IPS DF 6.9 (cell line): ENCODE measurements at regions not wholly inside any gene's neighbourhood (a gene's known extent, or its start where the extent isn't known, plus 50 kb on each side); places are given as distances from the start of the nearest gene placed in this dataset.

Source experiments
- DNase-seq: peaks from one replicate; pipeline ENCODE4 v3.0.0-alpha.2; 2013; ENCODE audit warnings: low read depth, low spot score
- H3K27ac ChIP-seq: one replicate; pipeline ENCODE4 v1.5.1; 2013; ENCODE audit warnings: low read length, control low read depth
- H3K27me3 ChIP-seq: 2 replicates; pipeline ENCODE4 v1.6.1; 2013; ENCODE audit warnings: mild to moderate bottlenecking, low read length; ENCODE audit not compliant: control insufficient read depth, insufficient read depth
- H3K36me3 ChIP-seq: 2 replicates; pipeline ENCODE4 v1.6.1; 2013; ENCODE audit warnings: low read length; ENCODE audit not compliant: control insufficient read depth, insufficient read depth
- H3K4me1 ChIP-seq: 2 replicates; pipeline ENCODE4 v1.6.1; 2013; ENCODE audit warnings: low read length; ENCODE audit not compliant: control insufficient read depth, insufficient read depth
- H3K4me3 ChIP-seq: 2 replicates; pipeline ENCODE4 v1.5.1; 2013; ENCODE audit warnings: mild to moderate bottlenecking, low read length
- H3K9me3 ChIP-seq: 2 replicates; pipeline ENCODE4 v1.6.1; 2013; ENCODE audit warnings: low read length, inconsistent platforms; ENCODE audit not compliant: control insufficient read depth, insufficient read depth
- WGBS: extraction: QIAGEN DNeasy Blood & Tissue Kit; methylation state at CpG from one replicate; pipeline ENCODE4 v1.1.7; 2013; ENCODE audit warnings: mixed read lengths, missing lambda C conversion rate; ENCODE audit not compliant: insufficient read length, insufficient coverage; 5-methylcytosine and 5-hydroxymethylcytosine counted together

DNA sequence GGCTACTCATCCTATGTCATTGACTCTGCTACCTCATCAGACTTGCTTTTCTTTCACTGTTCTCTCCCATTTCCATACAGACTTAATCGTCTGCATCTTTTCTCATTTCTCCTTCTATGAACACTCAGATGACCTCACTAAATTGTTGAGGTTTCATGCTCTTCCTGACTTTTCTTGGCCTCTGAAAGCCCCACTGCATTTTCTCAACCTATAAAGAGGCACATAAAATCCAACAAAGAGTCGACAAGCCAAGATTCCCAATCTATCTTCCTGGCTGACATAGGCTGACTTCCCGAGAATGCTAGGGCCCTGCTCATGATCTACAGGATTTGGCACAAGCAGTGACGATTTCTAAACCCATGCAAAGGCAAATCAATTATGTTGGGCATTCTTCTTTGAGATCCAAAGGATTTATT, 280.8 kb upstream of the DPYD start:
- DNase-seq, result no peak
- H3K4me1 ChIP-seq, result peaks cover 1% of the 10 kb centered on the region; the same call in 1 of the 2 replicates
- WGBS, result no CpG with 5 or more reads among the region's 4 CpGs
- no peak overlapping the region for H3K27ac ChIP-seq
- H3K36me3 ChIP-seq, result no peaks in the 10 kb centered on the region
- peaks cover 11% of the 10 kb centered on the region; the same call in 1 of the 2 replicates for H3K27me3 ChIP-seq
- H3K9me3 ChIP-seq, result no peaks in the 10 kb centered on the region
- H3K4me3 ChIP-seq, result no peak overlapping the region

DNA sequence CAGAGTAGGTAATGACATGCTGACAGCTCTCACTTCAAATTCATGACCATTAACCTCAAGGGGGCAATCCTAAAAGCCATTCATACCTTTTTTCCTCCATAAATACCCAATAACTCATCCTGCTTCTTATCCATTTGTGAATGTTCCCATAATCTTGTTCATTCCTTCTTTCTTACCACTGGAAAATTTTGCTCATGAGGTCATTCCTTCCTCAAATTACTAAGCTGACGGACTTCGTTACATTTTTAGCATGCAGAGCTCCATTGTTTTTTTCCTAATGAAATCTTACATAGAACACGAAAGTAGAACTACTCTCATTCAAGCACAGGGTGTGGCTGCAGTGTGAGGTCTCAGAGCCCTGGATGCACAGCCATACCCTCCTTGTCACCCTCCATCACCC, 276.5 kb upstream of the DPYD start:
- no CpG with 5 or more reads among the region's 3 CpGs for WGBS
- Histone ChIP-seq H3K9me3 (no peaks in the 10 kb centered on the region), H3K27ac (no peak overlapping the region), H3K36me3 (no peaks in the 10 kb centered on the region), H3K4me1 (no peaks in the 10 kb centered on the region), H3K4me3 (no peak overlapping the region), H3K27me3 (peaks cover 2% of the 10 kb centered on the region; the same call in 1 of the 2 replicates)
- no peak for DNase-seq

DNA sequence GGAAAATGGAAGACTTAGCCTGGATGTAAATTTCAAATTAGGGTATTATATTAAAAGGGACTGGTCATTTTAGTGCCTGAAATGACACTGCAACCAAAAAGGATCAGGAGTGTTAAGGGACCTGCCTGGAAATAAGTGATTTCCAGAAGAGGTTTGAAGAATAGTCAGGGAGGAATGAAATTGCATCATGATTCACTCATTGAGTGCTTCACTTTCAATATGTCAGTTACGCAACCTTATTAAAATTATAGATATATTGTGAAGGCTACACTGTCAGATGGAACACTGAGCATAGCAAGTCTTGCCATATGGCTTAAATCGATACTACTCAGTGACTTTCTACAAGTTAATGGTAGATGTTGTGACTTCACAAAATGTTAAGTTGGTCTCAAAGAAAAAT, 275.2 kb upstream of the DPYD start:
- Histone ChIP-seq H3K27me3 (no peaks in the 10 kb centered on the region), H3K27ac (no peak overlapping the region), H3K4me3 (no peak overlapping the region), H3K4me1 (no peaks in the 10 kb centered on the region), H3K36me3 (no peaks in the 10 kb centered on the region), H3K9me3 (no peaks in the 10 kb centered on the region)
- DNase-seq, result no peak
- WGBS, result no CpG with 5 or more reads among the region's 2 CpGs

DNA sequence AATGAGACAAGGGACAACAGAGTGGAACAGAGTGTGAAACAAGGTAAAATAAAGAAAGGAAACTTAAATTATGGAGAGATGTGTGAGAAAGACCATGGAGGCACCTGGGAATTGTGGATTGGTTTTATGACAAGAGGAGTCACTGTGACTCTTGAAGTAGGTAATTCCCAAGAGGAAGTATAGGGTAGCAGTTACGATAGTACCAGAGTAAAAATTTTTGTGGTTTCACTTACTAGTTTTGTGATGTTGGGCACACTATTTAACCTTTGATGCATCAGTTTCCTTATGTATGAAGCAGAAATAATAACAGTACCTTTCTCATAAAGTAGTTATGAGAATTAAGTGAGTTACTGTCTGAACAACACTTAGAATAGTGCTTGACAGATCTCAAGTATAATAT, 267.9 kb upstream of the DPYD start:
- no peak for DNase-seq
- H3K27ac ChIP-seq, result no peak overlapping the region
- no peaks in the 10 kb centered on the region for H3K27me3 ChIP-seq
- no peak overlapping the region for H3K4me3 ChIP-seq
- no peaks in the 10 kb centered on the region for H3K9me3 ChIP-seq
- no peaks in the 10 kb centered on the region for H3K36me3 ChIP-seq
- no peaks in the 10 kb centered on the region for H3K4me1 ChIP-seq
- WGBS, result no CpG with 5 or more reads among the region's 1 CpG

DNA sequence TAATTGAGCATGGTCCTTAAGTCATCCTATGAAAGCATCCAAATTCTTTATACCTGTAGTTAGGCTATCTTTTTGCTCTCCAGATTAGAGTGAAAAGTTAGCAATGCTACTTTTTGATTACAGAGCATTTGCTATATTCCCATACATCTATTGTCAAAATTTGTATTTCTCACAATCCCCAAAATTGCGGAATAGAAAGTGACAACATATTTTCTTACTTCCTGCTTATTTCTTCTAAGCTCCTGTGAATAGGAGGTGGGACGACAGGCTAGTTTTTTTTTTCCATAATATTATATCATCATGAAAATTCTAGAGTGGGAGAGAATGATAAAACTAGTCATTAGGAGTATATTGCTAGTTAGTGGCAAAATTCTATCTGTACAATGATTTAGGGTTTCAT, 264.0 kb upstream of the DPYD start:
- Histone ChIP-seq H3K27ac (no peak overlapping the region), H3K4me3 (no peak overlapping the region), H3K4me1 (no peaks in the 10 kb centered on the region), H3K27me3 (no peaks in the 10 kb centered on the region), H3K36me3 (no peaks in the 10 kb centered on the region), H3K9me3 (no peaks in the 10 kb centered on the region)
- WGBS, result no CpG with 5 or more reads among the region's 2 CpGs
- no peak for DNase-seq

- WGBS, result no CpG with 5 or more reads among the region's 1 CpG
- no peaks in the 10 kb centered on the region for H3K27me3 ChIP-seq
These were observed 260.4 kb upstream of the DPYD start for GRCh38 chr1:98181036-98181764.

DNA sequence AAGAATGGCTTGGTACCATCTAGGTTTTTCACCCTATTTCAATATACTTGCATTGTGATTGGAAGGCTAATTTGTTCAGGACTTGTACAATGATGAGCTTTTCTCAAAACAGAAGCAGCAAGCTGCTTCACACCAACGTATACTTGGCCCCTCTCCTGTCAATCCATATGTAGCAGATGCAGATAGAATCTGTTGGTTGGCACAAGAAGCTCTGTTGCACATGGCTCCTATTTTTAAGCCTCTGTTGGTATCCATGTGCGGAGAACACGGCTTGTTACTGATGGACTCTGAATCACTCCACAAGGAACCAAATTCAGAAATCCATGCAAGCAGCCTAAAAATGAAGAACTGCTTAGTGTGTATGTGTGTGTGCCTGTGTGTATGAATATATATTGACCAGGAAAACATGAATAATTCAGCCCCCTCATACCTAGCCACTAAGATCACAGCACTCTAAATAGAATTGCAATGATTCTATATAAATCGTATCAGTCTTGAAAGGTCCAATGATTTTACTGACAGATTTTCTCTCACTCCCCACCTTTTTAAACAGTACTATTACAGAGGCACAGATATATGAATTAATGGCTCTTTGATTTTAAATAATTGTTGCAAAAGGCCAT, 258.4 kb upstream of the DPYD start:
- Histone ChIP-seq H3K9me3 (no peaks in the 10 kb centered on the region), H3K27me3 (no peaks in the 10 kb centered on the region), H3K4me3 (no peak overlapping the region), H3K27ac (no peak overlapping the region), H3K36me3 (no peaks in the 10 kb centered on the region), H3K4me1 (no peaks in the 10 kb centered on the region)
- no peak for DNase-seq
- WGBS, result no CpG with 5 or more reads among the region's 4 CpGs

More at GRCh38 chr1:98181036-98181764, 260.4 kb upstream of the DPYD start:
- Histone ChIP-seq H3K27ac (no peak overlapping the region), H3K36me3 (no peaks in the 10 kb centered on the region), H3K9me3 (no peaks in the 10 kb centered on the region), H3K4me1 (no peaks in the 10 kb centered on the region), H3K4me3 (no peak overlapping the region)
- DNase-seq, result no peak

DNA sequence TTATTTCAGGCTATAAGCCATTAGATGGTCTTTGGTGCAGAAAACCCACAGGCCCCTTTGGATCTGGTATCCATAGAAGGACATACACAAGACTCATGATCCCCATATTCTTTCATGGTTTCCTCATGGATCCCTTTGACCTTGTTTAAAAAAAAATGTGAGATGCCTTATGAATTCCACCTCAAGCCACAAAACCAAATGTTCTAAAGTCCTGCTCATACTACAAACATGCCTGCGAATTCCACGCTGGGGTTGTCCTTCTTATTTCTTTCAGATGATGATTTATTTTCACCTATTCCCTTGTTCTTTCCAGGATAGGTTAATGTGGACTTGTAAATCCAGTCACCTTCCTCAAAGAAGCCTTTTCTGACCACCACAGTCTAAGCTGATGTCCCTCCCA, 256.9 kb upstream of the DPYD start:
- no peaks in the 10 kb centered on the region for H3K9me3 ChIP-seq
- WGBS, result no CpG with 5 or more reads among the region's 2 CpGs
- H3K4me3 ChIP-seq, result no peak overlapping the region
- no peaks in the 10 kb centered on the region for H3K36me3 ChIP-seq
- H3K27me3 ChIP-seq, result no peaks in the 10 kb centered on the region
- H3K4me1 ChIP-seq, result no peaks in the 10 kb centered on the region
- H3K27ac ChIP-seq, result no peak overlapping the region
- no peak for DNase-seq

- no peak for DNase-seq
- Histone ChIP-seq H3K4me3 (no peak overlapping the region), H3K4me1 (no peaks in the 10 kb centered on the region), H3K9me3 (no peaks in the 10 kb centered on the region), H3K36me3 (no peaks in the 10 kb centered on the region), H3K27ac (no peak overlapping the region), H3K27me3 (no peaks in the 10 kb centered on the region)
- WGBS, result no CpG with 5 or more reads among the region's 3 CpGs
These were observed 256.1 kb upstream of the DPYD start for GRCh38 chr1:98176936-98177335.

DNA sequence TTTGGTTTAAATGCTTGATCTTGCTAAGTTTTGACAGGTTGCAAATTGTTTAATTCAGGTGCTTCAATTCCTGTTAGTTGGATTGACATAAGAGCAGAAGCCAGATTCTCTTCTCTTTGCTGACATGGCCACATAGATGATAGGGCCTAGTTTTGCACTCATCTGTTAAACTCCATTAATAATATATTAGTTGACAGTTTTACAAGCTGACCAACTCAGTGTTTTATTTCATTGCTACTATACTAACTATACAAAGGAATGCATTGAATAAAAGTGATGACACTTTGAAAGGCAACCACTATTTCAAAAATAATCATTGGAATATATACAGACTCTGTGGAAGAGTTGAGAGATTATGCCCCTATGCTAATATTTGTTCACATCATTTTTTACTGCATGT, 255.6 kb upstream of the DPYD start:
- Histone ChIP-seq H3K4me1 (no peaks in the 10 kb centered on the region), H3K27me3 (no peaks in the 10 kb centered on the region), H3K9me3 (no peaks in the 10 kb centered on the region), H3K4me3 (no peak overlapping the region), H3K27ac (no peak overlapping the region), H3K36me3 (no peaks in the 10 kb centered on the region)
- DNase-seq, result no peak

DNA sequence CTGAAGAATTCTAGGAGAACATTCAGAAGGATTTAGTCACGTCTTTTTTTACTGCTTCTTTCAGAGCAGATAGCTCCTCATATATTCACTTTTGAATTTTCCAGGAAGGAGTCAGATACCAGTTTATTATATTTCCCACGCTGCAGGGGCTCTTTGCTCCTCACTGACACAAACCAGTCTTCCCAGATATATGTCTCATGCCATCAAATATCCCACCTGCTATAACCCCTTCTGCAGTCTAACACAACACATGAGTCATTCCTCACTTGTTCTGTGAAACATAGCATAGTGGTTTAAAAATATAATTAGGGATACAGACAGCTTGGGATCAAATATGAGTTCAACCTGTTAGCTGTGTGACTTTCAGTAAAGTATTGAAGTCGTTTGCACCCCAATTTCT, 251.7 kb upstream of the DPYD start:
- Histone ChIP-seq H3K4me3 (no peak overlapping the region), H3K4me1 (no peaks in the 10 kb centered on the region), H3K36me3 (no peaks in the 10 kb centered on the region), H3K27ac (no peak overlapping the region), H3K27me3 (no peaks in the 10 kb centered on the region), H3K9me3 (no peaks in the 10 kb centered on the region)
- DNase-seq, result no peak
- WGBS, result no CpG with 5 or more reads among the region's 3 CpGs
